Testis (tissue), 2 donors: ENCODE measurements at regions not wholly inside any gene's neighbourhood (a gene's known extent, or its start where the extent isn't known, plus 50 kb on each side); places are given as distances from the start of the nearest gene placed in this dataset.

Experiments
- CTCF ChIP-seq, 3 experiments: fragments of 450-650 bp in 2 of 3; fragments of 200-600 bp in 1 of 3; sonication (generic) in 1 of 3; IDR thresholded peaks; one replicate each; pipeline ENCODE4 v1.5.1; 2016 to 2019; ENCODE audit warnings: antibody characterized with exemption in 3 of 3, mild to moderate bottlenecking in 2 of 3, moderate library complexity in 1 of 3
- POLR2A ChIP-seq: fragments of 450-650 bp; IDR thresholded peaks from one replicate; pipeline ENCODE4 v1.6.1; 2017; ENCODE audit warnings: antibody characterized with exemption, mild to moderate bottlenecking, moderate library complexity

- TF ChIP-seq CTCF (IDR thresholded peaks at IDR 0.05): no peak
- no peak for TF ChIP-seq POLR2A
These were observed 69.8 kb downstream of the MCFD2 start for GRCh38 chr2:46845542-46846486.
